ENCODE measurements at regions not wholly inside any gene's neighbourhood (a gene's known extent, or its start where the extent isn't known, plus 50 kb on each side); places are given as distances from the start of the nearest gene placed in this dataset.

DNA sequence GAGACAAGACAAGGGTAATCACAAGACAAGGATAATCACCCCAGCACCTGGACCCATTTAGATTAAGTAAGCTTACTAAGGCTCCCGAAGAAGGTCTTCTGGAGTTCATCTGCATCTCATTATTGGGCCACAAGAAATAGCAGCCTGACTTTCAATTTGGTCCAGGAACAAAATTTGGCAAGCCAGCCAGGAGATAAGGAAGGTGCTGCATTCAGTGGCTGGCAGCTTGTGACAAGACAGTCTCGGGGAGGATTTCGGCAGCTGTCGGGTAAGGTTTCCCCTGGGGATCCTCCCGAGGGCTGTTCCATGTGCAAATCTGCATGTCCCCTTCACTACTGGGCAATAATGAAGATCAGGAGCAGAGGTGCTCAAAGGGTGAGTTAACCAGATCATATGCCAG is 195.2 kb downstream of the FCRL5 start:
- TF ChIP-seq, protein P1, sequence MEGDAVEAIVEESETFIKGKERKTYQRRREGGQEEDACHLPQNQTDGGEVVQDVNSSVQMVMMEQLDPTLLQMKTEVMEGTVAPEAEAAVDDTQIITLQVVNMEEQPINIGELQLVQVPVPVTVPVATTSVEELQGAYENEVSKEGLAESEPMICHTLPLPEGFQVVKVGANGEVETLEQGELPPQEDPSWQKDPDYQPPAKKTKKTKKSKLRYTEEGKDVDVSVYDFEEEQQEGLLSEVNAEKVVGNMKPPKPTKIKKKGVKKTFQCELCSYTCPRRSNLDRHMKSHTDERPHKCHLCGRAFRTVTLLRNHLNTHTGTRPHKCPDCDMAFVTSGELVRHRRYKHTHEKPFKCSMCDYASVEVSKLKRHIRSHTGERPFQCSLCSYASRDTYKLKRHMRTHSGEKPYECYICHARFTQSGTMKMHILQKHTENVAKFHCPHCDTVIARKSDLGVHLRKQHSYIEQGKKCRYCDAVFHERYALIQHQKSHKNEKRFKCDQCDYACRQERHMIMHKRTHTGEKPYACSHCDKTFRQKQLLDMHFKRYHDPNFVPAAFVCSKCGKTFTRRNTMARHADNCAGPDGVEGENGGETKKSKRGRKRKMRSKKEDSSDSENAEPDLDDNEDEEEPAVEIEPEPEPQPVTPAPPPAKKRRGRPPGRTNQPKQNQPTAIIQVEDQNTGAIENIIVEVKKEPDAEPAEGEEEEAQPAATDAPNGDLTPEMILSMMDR (IDR thresholded peaks at IDR 0.05 in 8 of 11, conservative IDR thresholded peaks at IDR 0.05 in 3 of 11) = no peak
- no peak for TF ChIP-seq POLR2A (IDR thresholded peaks at IDR 0.05)

Measured in spleen (tissue), 7 donors.